OCI-M2 (cell line): ENCODE measurements at regions not wholly inside any gene's neighbourhood (a gene's known extent, or its start where the extent isn't known, plus 50 kb on each side); places are given as distances from the start of the nearest gene placed in this dataset.

Experiments
- DNase-seq: peaks from one replicate; lab custom pipeline; 2025; ENCODE audit not compliant: unreplicated experiment; lab: John Stamatoyannopoulos, UW

GRCh38 chr7:136051203-136051928 is 74.2 kb upstream of the MTPN start:
- no peak for DNase-seq

- no peak for DNase-seq
Measured at GRCh38 chr7:136050462-136050847, 73.3 kb upstream of the MTPN start.

GRCh38 chr7:136049818-136050461 is 72.8 kb upstream of the MTPN start:
- no peak for DNase-seq

GRCh38 chr7:136049117-136049516 is 72.0 kb upstream of the MTPN start:
- DNase-seq: no peak

- no peak for DNase-seq
Measured at GRCh38 chr7:136046548-136046947, 69.4 kb upstream of the MTPN start.

- DNase-seq: no peak
Measured at GRCh38 chr7:136045992-136046391, 68.8 kb upstream of the MTPN start.

GRCh38 chr7:136045181-136045580 is 68.0 kb upstream of the MTPN start:
- no peak for DNase-seq

GRCh38 chr7:136039577-136040345 is 62.6 kb upstream of the MTPN start:
- no peak for DNase-seq

- no peak for DNase-seq
Measured at GRCh38 chr7:136036336-136036735, 59.2 kb upstream of the MTPN start.

- no peak for DNase-seq
Measured at GRCh38 chr7:136034132-136034531, 57.0 kb upstream of the MTPN start.

- DNase-seq: no peak
Measured at GRCh38 chr7:136033413-136034031, 56.4 kb upstream of the MTPN start.

- DNase-seq: no peak
Measured at GRCh38 chr7:136030867-136031318, 53.7 kb upstream of the MTPN start.

- DNase-seq: no peak
Measured at GRCh38 chr7:136030330-136030729, 53.2 kb upstream of the MTPN start.

GRCh38 chr7:136027160-136027559 is 50.0 kb upstream of the MTPN start:
- DNase-seq: no peak
